RWPE1 (cell line): ENCODE measurements at regions not wholly inside any gene's neighbourhood (a gene's known extent, or its start where the extent isn't known, plus 50 kb on each side); places are given as distances from the start of the nearest gene placed in this dataset.
A peak's percentile ranks its signal among the peaks of the same experiment; 100 is the strongest.

Experiments
- CTCF ChIA-PET: fragments of 350-600 bp; sonication (Branson Sonifier 250); formaldehyde crosslinking; extraction: SDS; loops from one replicate; lab custom pipeline; 2021; lab: Yijun Ruan, JAX
- POLR2A ChIA-PET: fragments of 400-600 bp; formaldehyde crosslinking; extraction: SDS; loops from one replicate; lab custom pipeline; 2020; ENCODE audit warnings: antibody characterized with exemption; ENCODE audit not compliant: low non-redundant PET; lab: Yijun Ruan, JAX
- DNase-seq: peaks from one replicate; pipeline ENCODE4 v3.0.0; 2012; ENCODE audit warnings: low spot score
- H3K27ac ChIP-seq: fragments of 450-650 bp; 2 replicates; pipeline ENCODE4 v1.5.1; 2017
- TF ChIP-seq, protein P1 (sequence below): fragments of 450-650 bp; conservative IDR thresholded peaks from 2 replicates; pipeline ENCODE4 v1.5.1; 2017; ENCODE audit warnings: low read depth, mild to moderate bottlenecking

DNA sequence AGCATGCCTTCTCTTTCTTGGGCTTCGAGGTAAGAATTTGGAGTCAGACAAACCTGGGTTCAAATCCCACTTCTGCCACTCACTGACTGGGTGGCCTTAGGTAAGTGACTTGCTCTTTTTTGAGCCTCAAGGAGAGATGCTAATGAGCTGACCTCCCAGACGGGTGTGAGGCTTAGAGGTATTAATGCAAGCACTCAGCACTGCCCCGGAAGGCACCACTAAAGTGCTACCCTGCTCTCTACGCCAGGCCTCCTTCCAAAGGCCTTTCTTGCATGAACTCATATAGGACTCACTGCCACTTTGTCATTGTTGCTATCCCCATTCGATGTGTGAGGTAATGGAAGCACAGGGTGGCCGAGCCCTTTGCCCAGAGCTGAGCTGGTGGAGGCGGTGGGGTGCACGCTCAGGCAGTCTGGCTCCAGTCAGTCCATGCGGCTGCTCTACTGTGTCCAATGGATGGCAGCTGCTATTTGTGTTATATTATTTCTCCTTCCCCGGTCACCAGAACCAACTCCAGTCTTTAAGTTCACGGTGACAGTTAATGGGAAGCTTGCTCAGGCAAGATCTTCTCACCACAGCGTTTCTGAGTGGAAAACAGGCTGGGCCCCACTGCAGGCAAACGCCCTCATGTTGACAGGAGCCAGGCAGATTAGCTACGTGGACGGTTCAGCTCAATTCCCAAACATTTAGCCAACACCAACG is 55.2 kb upstream of the MLN start:
- no peak for DNase-seq
- ChIA-PET CTCF (interaction anchor here (0.5 to 1.4 kb wide), 3 partner anchors 9 to 874 kb away, joined by 3 to 4 read pairs (median 3); no protein-coding TSS in a partner anchor), POLR2A (no interaction called here)
- TF ChIP-seq, protein P1, sequence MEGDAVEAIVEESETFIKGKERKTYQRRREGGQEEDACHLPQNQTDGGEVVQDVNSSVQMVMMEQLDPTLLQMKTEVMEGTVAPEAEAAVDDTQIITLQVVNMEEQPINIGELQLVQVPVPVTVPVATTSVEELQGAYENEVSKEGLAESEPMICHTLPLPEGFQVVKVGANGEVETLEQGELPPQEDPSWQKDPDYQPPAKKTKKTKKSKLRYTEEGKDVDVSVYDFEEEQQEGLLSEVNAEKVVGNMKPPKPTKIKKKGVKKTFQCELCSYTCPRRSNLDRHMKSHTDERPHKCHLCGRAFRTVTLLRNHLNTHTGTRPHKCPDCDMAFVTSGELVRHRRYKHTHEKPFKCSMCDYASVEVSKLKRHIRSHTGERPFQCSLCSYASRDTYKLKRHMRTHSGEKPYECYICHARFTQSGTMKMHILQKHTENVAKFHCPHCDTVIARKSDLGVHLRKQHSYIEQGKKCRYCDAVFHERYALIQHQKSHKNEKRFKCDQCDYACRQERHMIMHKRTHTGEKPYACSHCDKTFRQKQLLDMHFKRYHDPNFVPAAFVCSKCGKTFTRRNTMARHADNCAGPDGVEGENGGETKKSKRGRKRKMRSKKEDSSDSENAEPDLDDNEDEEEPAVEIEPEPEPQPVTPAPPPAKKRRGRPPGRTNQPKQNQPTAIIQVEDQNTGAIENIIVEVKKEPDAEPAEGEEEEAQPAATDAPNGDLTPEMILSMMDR, result no peak
- H3K27ac ChIP-seq, result no peak overlapping the region

DNA sequence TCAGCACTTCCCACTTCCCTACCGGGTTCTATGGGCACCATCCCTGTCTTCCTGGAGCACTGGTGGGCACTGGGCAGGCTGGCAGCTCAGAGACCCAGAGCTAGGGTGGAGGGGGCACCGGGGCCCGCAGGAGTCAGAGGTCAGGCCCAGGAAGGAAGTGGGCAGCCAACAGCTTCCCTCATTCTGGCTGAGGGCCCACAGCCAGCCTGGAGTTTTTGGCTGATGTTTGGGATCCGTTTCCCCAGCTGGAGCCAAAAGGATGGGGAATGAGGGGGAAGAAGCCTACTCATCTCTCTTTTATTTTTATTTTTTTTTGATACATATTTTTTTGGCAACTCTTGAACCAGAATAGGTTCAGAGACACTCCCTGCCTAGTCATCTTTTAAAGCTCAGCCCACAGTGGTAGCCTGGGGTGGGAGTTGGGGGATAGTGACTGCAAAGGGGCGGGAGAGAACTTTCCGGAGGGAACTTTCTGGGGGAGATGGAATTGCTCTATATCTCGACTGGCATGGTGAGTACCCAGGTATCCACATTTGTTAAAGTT is 54.2 kb upstream of the MLN start:
- TF ChIP-seq, protein P1, result no peak
- ChIA-PET CTCF (interaction anchor here (0.6 to 1.4 kb wide), 4 partner anchors 12 to 873 kb away, joined by 3 to 7 read pairs (median 4); no protein-coding TSS in a partner anchor), POLR2A (no interaction called here)
- DNase-seq, result no peak
- peak overlapping the region; percentile 27; the same call in 1 of the 2 replicates for H3K27ac ChIP-seq

DNA sequence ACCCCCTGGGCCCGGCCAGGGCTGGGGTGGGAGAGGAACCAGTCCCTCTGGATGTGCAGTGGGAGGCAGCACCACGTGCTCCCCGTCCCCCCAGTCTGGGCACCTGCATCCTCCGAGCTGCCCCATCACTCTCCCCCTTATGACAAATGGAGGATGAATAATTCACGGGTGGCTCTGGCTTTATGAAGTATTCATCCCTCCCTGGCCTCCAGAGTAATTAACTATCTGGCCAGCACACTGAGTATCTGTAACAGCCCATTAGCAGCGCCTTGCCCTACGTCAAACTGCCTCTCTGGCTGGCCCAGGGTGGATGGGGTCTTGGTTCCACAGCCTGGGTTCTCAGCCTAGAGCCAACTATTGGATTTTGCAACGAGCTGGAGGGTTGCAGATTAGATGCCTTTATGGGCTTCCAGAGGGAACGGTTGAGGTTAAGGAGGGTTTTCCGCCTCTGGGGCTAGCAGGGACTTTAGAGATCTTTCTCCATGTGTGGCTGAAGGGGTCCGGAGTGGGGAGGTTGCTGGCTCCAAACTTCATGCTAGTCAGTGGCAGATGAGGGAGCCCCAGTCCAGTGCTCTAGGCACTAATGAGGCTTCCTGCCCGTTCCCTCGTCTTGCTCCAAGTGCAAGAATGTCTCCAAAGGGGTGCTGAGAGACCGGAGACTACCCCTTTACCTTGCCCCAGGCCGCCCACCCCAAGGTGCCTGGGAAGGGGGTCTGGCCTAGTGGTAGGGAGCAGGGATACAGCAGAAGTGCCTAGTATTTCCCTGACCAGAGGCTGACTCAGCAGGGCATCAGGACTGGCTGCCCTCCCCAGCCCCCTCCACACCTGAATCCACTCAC is 53.5 kb upstream of the MLN start:
- no peak for DNase-seq
- TF ChIP-seq, protein P1, result no peak
- ChIA-PET POLR2A (no interaction called here), CTCF (interaction anchor here (0.7 to 1.4 kb wide), 2 partner anchors 13 to 86 kb away, joined by 3 to 4 read pairs; no protein-coding TSS in a partner anchor)
- H3K27ac ChIP-seq, result peak overlapping the region; percentile 27; the same call in 1 of the 2 replicates

DNA sequence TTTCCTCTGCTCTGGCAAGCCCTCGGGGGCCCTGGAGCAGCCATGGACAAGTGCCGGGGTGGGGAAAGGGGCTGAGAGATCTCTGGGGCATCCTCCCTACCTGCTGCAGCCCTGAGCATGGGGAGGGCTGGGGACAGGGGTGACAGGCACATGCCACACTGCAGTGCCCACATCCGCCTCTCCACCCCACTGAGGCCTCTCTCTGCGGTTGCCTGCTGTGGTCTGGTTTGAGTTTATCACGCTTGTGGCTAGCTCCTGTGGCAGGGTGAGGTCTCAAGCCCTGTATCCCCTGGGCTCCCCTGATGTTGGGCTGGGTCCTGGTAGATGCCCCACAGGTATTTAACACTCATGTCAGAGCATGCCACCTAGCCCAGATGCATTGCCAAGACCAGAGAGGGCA is 52.9 kb upstream of the MLN start:
- DNase-seq, result no peak
- ChIA-PET POLR2A (no interaction called here), CTCF (no interaction called here)
- H3K27ac ChIP-seq, result no peak overlapping the region
- TF ChIP-seq, protein P1, result no peak

DNA sequence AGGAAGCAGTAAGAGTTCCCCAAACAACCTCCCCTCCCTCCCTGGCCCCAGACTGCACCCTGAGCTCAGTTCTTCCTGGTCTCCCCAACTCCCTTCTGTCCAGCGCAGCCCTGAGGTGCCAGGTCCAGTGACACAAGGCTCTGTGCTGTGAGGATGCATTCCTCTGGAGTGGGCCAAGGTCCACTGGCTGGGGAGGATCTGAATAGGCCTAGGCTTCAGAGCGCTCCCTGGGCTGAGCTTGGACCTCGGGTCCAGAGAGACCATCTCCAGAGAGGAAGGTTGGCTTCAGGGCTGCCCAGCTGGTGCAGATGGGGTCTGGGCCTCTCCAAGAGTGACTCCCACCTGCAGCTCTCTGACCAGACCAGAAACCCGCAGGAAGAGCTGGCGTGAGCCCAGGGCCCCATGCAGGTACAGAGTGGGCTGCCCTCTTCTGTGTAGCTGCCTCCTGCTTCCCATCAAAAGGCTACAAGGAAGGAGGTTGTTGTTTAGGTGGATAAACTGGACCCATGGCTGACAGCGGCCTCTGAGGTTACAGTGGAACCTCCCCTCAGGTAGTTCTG is 52.3 kb upstream of the MLN start:
- H3K27ac ChIP-seq, result no peak overlapping the region
- TF ChIP-seq, protein P1, result no peak
- ChIA-PET POLR2A (no interaction called here), CTCF (no interaction called here)
- DNase-seq, result no peak

DNA sequence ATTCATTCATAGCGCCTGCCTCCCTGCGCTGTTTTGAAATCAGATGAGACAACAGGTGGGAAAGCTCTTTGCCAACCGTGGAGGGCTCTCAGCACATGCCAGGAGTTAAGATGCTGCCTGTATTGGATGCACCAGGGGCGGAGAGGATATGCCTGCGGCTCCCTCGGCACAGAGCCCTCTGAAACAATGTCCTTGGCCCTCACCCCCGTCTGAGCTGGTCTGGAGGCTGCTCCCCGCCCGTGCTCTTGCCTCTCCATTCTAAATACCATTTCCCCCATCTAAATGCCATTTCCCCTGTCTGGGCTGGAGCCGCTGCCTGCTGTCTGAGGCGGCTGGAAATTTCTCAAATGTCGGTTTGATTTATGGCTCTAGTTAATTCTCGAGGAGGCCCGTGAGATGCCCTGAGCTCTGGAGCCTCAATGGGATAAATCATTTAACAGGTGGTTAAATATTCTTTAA is 50.8 kb upstream of the MLN start:
- ChIA-PET POLR2A (no interaction called here), CTCF (interaction anchor here (0.6 to 1.1 kb wide), 3 partner anchors 78 to 1501 kb away, joined by 3 read pairs; no protein-coding TSS in a partner anchor)
- no peak overlapping the region for H3K27ac ChIP-seq
- TF ChIP-seq, protein P1, result no peak
- DNase-seq, result no peak
